Hematopoietic multipotent progenitor cell treated with erythropoietin and hydrocortisone succinate and interleukin-3 and kit ligand, for 15 days (in vitro differentiated cells): ENCODE measurements at regions not wholly inside any gene's neighbourhood (a gene's known extent, or its start where the extent isn't known, plus 50 kb on each side); places are given as distances from the start of the nearest gene placed in this dataset.
A peak's percentile ranks its signal among the peaks of the same experiment; 100 is the strongest.
"Not testable (repeated sequence)": the region's sequence is repeated elsewhere in the genome, so short reads cannot be mapped to it uniquely, and the experiment has no call there.

Experiments used
- DNase-seq: peaks from one replicate; pipeline ENCODE4 v3.0.0-alpha.2; 2015; ENCODE audit warnings: low spot score

GRCh38 chr7:149714081-149714909 lies 59.1 kb downstream of the ZNF467 start:
- peak; percentile 67 for DNase-seq

GRCh38 chr7:149713731-149714068 lies 59.7 kb downstream of the ZNF467 start:
- no peak for DNase-seq

GRCh38 chr7:149713061-149713730 lies 60.2 kb downstream of the ZNF467 start:
- DNase-seq = no peak

- DNase-seq = no peak
Measured at GRCh38 chr7:149708026-149708425, 65.4 kb downstream of the ZNF467 start.

GRCh38 chr7:149707448-149707886 lies 65.9 kb downstream of the ZNF467 start:
- DNase-seq = no peak

- no peak for DNase-seq
Measured at GRCh38 chr7:149706398-149706797, 67.0 kb downstream of the ZNF467 start.

GRCh38 chr7:149704507-149704906 lies 68.9 kb downstream of the ZNF467 start:
- DNase-seq = no peak

- no peak for DNase-seq
Measured at GRCh38 chr7:149703044-149703650, 70.2 kb downstream of the ZNF467 start.

- DNase-seq = no peak
Measured at GRCh38 chr7:149701495-149702240, 71.7 kb downstream of the ZNF467 start.

GRCh38 chr7:149697767-149698166 lies 75.6 kb downstream of the ZNF467 start:
- DNase-seq = not testable (repeated sequence)

- DNase-seq = no peak
Measured at GRCh38 chr7:149696280-149696679, 77.1 kb downstream of the ZNF467 start.

GRCh38 chr7:149692557-149692982 lies 80.8 kb downstream of the ZNF467 start:
- no peak for DNase-seq

- DNase-seq = no peak
Measured at GRCh38 chr7:149692056-149692455, 81.3 kb downstream of the ZNF467 start.

- no peak for DNase-seq
Measured at GRCh38 chr7:149690688-149691446, 82.5 kb downstream of the ZNF467 start.

- DNase-seq = no peak
Measured at GRCh38 chr7:149689291-149689721, 84.1 kb downstream of the ZNF467 start.

- DNase-seq = no peak
Measured at GRCh38 chr7:149688836-149689235, 84.6 kb downstream of the ZNF467 start.

- DNase-seq = not testable (repeated sequence)
Measured at GRCh38 chr7:149687820-149688219, 85.6 kb downstream of the ZNF467 start.

- no peak for DNase-seq
Measured at GRCh38 chr7:149686449-149686848, 86.9 kb downstream of the ZNF467 start.

- DNase-seq = no peak
Measured at GRCh38 chr7:149686011-149686410, 87.4 kb downstream of the ZNF467 start.

- no peak for DNase-seq
Measured at GRCh38 chr7:149685455-149685854, 87.9 kb downstream of the ZNF467 start.

GRCh38 chr7:149683898-149684297 lies 89.5 kb downstream of the ZNF467 start:
- no peak for DNase-seq
